RWPE1 (cell line): ENCODE measurements at regions not wholly inside any gene's neighbourhood (a gene's known extent, or its start where the extent isn't known, plus 50 kb on each side); places are given as distances from the start of the nearest gene placed in this dataset.

Source experiments
- CTCF ChIA-PET: fragments of 350-600 bp; sonication (Branson Sonifier 250); formaldehyde crosslinking; extraction: SDS; loops from one replicate; lab custom pipeline; 2021; lab: Yijun Ruan, JAX
- POLR2A ChIA-PET: fragments of 400-600 bp; formaldehyde crosslinking; extraction: SDS; loops from one replicate; lab custom pipeline; 2020; ENCODE audit warnings: antibody characterized with exemption; ENCODE audit not compliant: low non-redundant PET; lab: Yijun Ruan, JAX
- DNase-seq: peaks from one replicate; pipeline ENCODE4 v3.0.0; 2012; ENCODE audit warnings: low spot score
- H3K27ac ChIP-seq: fragments of 450-650 bp; 2 replicates; pipeline ENCODE4 v1.5.1; 2017
- TF ChIP-seq, protein P1 (sequence below): fragments of 450-650 bp; conservative IDR thresholded peaks from 2 replicates; pipeline ENCODE4 v1.5.1; 2017; ENCODE audit warnings: low read depth, mild to moderate bottlenecking

DNA sequence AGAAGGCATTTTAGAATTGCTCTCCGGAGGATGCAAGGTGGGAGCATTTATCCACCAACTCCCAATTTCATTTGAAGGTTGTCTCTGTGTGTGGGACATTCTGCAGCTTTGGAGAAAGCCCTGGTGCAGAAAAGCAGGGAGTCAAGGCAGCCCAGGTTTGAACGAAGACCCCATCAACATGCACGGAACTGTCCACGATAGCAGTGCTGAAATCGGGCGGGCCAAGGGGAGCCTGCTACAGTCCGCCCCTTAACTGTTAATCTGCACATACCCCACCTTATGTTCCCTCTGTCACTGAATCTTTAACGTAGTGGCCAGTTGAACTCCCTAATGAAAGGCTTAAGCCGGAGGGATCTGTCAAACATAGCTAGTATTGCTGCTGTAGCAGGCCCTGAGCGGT lies 68.8 kb upstream of the C1orf174 start:
- H3K27ac ChIP-seq = no peak overlapping the region
- TF ChIP-seq, protein P1, sequence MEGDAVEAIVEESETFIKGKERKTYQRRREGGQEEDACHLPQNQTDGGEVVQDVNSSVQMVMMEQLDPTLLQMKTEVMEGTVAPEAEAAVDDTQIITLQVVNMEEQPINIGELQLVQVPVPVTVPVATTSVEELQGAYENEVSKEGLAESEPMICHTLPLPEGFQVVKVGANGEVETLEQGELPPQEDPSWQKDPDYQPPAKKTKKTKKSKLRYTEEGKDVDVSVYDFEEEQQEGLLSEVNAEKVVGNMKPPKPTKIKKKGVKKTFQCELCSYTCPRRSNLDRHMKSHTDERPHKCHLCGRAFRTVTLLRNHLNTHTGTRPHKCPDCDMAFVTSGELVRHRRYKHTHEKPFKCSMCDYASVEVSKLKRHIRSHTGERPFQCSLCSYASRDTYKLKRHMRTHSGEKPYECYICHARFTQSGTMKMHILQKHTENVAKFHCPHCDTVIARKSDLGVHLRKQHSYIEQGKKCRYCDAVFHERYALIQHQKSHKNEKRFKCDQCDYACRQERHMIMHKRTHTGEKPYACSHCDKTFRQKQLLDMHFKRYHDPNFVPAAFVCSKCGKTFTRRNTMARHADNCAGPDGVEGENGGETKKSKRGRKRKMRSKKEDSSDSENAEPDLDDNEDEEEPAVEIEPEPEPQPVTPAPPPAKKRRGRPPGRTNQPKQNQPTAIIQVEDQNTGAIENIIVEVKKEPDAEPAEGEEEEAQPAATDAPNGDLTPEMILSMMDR = no peak
- no peak for DNase-seq
- POLR2A ChIA-PET = no interaction called here
- CTCF ChIA-PET = no interaction called here

DNA sequence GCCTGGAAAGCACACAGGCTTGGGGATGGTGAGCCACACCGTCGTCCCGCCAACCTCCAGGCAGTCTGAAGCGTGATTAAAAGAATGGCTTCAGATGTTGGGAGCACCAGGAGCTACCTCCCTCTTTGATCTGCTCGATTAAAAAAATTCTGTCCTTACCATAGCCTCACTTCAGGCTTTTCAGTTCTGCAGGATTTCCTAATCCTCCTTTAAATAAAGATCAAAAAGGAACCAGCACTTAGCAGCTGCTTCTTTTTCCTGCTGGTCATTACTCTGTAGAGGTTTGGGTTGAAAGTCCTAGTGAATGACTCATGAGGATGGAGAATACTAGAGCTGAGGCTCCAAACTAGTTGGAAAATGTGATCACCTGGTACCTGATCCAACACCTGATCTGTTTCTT lies 71.9 kb upstream of the C1orf174 start:
- ChIA-PET CTCF (interaction anchor here (0.6 kb wide), 2 partner anchors 38 to 584 kb away, joined by 3 read pairs; no protein-coding TSS in a partner anchor), POLR2A (no interaction called here)
- TF ChIP-seq, protein P1 = no peak
- no peak for DNase-seq
- no peak overlapping the region for H3K27ac ChIP-seq

DNA sequence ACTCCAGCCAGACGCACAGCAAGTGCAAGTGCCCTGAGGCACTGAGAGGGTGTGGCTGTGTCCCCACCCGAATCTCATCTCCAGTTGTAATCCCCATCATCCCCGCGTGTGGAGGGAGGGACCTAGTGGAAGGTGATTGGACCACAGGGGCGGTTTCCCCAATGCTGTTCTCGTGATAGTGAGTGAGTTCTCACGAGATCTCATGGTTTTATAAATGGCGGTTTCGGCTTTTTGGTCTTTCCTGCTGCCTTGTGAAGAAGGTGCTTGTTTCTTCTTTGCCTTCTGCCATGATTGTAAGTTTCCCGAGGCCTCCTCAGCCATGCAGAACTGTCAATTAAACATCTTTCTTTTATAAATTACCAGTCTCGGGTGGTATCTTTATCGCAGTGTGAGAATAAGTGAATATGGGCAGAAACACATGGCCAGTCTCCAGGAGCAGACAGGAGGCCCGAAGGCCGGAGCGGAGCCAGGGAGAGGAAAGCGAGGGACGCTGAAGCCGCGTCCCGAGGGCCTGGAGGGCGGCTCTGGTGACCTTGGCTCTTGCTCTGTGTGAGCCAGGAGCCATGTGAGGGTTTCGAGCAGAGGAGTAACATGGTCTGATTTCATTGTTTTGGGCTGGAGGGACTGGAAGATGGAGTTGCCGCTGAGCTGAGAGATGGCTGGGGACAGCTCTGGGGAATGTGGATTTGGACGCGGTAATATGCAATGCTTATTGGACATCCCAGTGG lies 76.0 kb upstream of the C1orf174 start:
- DNase-seq = no peak
- no peak overlapping the region for H3K27ac ChIP-seq
- ChIA-PET POLR2A (no interaction called here), CTCF (no interaction called here)
- TF ChIP-seq, protein P1 = no peak

DNA sequence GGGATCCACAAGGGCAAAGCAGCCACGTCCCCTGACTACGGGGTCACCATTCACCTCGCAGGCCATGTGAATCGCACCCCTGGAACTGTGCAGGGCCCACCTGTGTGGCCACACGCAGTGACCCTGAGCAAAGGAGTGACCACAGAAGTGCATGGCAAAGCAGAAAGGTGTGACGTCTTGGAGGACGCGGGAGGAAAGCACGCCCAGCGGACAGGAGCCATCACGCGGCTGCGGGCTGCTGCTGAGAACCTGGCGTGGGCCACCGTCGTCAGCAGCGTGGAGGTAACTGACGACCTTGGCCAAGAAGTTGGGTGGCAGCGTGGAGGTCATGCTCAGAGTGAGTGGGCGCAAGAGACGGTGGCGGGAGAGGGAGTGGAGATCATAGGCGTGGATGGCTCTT lies 76.7 kb upstream of the C1orf174 start:
- TF ChIP-seq, protein P1 = no peak
- CTCF ChIA-PET = no interaction called here
- H3K27ac ChIP-seq = no peak overlapping the region
- POLR2A ChIA-PET = no interaction called here
- no peak for DNase-seq

DNA sequence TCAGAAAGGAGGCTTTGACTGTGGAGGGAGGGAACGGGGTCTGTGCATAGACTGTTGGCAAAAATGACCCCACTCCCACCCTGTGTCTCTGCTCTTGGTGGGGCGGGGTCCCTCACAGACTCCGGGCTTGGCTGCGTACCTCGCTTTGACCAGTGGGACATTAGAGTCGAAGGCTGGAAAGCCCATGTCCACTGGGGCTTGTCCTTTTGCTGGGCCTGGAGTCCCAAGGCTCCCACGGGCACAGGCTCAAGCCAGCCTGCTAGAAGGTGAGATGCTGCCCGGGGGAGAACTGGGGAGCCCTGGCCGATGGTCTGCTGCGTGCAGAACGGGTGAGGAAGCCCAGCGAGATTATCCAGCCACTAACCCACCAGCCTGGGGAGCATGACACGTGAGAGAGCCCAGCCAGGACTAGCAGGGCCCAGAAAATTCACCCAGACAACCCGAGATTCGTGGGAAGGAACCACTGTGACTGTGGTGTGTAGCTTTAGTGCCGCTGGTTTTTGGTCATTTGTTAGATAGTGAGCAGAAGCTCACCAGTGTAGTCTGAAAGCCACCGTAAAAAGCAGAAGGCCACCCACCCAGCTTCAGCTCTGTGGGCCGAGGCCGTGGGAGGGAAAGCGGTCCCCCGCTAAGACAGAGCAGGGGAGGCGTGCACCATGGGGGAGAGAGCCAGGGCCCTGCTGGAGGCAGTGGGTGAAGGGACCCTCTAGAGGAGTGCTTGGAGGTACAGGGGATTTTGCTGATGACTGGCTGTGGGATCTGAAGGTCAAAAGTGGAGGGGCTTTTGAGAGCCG lies 78.3 kb upstream of the C1orf174 start:
- DNase-seq = no peak
- CTCF ChIA-PET = no interaction called here
- POLR2A ChIA-PET = no interaction called here
- no peak overlapping the region for H3K27ac ChIP-seq
- TF ChIP-seq, protein P1 = no peak

DNA sequence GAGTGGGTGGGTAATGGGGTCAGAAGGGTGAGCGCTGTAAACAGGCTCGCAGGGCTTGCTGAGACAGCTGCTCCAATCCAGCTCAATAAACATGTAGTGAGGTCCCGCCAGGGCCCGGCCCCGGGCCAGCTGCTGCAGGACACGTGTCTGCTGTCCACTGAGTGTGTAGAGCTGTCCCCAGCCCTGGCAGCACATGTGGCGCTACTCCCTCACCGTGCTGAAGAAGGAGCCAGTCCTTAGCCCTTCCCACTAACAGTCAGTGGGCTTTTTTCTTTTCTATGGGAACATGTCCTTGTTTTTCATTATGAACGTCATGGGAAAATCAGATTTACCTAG lies 78.9 kb upstream of the C1orf174 start:
- ChIA-PET POLR2A (no interaction called here), CTCF (interaction anchor here (0.9 kb wide), 1 partner anchor 11 kb away, joined by 4 read pairs; no protein-coding TSS in a partner anchor)
- TF ChIP-seq, protein P1 = no peak

More for the DNA sequence above, 78.9 kb upstream of the C1orf174 start:
- DNase-seq = no peak
- H3K27ac ChIP-seq = no peak overlapping the region
